Lower leg skin (tissue), 3 donors: ENCODE measurements at regions not wholly inside any gene's neighbourhood (a gene's known extent, or its start where the extent isn't known, plus 50 kb on each side); places are given as distances from the start of the nearest gene placed in this dataset.

Experiments
- POLR2A ChIP-seq, 2 donors: fragments of 450-650 bp; IDR thresholded peaks; one replicate each; pipeline ENCODE4 v1.6.1; 2016 to 2017; ENCODE audit warnings: antibody characterized with exemption in 2 of 2, mild to moderate bottlenecking in 1 of 2, moderate library complexity in 1 of 2
- TF ChIP-seq, protein P1 (sequence below), 3 donors: fragments of 450-650 bp; IDR thresholded peaks; one replicate each; pipeline ENCODE4 v1.5.1; 2016; ENCODE audit warnings: antibody characterized with exemption in 3 of 3, mild to moderate bottlenecking in 3 of 3, moderate library complexity in 2 of 3

DNA sequence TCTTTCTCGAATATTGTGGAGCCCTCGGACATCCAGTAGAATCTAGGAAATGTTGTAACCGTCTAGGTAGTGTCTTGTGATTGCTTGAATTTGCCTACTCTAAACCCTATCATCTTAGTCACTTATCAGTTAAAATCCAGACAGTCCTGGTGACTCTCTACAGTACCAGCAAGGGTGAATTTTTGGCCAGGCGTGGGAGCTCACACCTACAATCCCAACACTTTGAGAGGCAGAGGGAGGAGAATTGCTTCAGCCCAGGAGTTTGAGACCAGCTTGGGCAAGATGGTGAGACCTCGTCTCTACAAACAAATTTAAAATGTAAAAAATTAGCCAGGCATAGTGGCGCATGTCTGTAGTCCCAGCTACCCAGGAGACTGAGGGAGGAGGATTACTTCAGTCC, 230.9 kb downstream of the CHRM3 start:
- TF ChIP-seq POLR2A (IDR thresholded peaks at IDR 0.05), result no peak
- TF ChIP-seq, protein P1, sequence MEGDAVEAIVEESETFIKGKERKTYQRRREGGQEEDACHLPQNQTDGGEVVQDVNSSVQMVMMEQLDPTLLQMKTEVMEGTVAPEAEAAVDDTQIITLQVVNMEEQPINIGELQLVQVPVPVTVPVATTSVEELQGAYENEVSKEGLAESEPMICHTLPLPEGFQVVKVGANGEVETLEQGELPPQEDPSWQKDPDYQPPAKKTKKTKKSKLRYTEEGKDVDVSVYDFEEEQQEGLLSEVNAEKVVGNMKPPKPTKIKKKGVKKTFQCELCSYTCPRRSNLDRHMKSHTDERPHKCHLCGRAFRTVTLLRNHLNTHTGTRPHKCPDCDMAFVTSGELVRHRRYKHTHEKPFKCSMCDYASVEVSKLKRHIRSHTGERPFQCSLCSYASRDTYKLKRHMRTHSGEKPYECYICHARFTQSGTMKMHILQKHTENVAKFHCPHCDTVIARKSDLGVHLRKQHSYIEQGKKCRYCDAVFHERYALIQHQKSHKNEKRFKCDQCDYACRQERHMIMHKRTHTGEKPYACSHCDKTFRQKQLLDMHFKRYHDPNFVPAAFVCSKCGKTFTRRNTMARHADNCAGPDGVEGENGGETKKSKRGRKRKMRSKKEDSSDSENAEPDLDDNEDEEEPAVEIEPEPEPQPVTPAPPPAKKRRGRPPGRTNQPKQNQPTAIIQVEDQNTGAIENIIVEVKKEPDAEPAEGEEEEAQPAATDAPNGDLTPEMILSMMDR (IDR thresholded peaks at IDR 0.05), result no peak
